GM18508 (cell line): ENCODE measurements at regions not wholly inside any gene's neighbourhood (a gene's known extent, or its start where the extent isn't known, plus 50 kb on each side); places are given as distances from the start of the nearest gene placed in this dataset.

Source experiments
- ATAC-seq: cut with Tn5 transposase; IDR thresholded peaks from one replicate; pipeline ENCODE4 v1.9.1; 2021; ENCODE audit warnings: moderate number of reproducible peaks; ENCODE audit not compliant: insufficient read depth, unreplicated experiment

GRCh38 chr7:88700725-88701124, 58.8 kb upstream of the ZNF804B start:
- ATAC-seq = peak; percentile 70

DNA sequence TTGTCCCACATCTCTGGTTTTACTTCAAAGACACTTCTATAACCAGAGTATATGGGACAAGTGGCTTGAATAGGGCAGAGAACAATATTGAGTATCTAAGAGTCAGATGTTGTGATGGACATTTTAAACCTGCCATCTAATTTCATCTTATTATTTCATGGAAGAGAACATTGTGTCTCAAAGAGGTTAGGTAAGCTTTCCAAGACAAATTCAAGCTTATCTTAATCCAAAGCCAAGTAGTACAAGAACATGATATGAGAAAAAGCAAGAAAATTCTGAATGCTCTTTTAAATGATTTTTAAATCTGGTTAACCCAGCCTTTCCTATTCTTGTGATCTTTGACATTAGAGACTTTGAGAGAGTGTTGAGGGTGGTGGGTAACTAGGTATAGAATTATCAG, 65.3 kb upstream of the ZNF804B start:
- ATAC-seq = no peak

DNA sequence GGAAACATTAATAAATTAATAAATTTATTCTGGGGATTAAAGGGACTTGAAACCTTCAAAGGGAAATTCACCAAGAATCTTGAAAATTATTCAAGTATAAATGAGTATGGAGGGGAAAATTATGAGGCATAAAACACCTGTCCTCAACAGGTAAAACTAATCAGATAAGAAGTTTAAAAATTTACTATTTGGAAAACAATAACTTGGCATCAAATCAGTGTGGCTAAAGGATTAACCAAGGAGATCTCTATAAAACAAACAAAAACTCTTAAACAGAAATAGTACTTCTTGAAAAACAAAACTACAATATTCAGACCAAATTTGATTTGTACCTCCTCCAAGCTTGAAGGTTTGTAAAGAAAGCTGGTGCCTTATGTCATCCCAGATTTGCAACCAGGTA, 66.4 kb upstream of the ZNF804B start:
- no peak for ATAC-seq

GRCh38 chr7:88692493-88692892, 67.0 kb upstream of the ZNF804B start:
- no peak for ATAC-seq

GRCh38 chr7:88689821-88690220, 69.7 kb upstream of the ZNF804B start:
- no peak for ATAC-seq

DNA sequence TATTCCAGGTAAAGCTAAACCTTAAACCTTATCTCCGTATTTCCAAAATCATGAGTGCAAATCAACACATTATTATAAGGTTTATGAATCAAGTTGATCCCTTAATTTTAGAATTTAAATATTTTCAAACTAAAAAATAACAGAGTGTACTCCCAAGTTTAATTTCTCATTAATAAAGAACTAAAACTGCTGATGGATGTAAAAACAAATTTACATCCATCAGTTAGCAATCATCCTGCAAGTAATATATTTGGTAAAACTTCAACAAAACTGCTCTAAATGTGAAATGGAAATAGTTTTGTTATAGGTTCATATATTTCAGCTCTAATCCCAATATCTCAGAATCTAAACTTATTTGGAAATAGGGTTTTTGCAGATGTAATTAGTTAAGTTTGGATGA, 71.3 kb upstream of the ZNF804B start:
- no peak for ATAC-seq

- ATAC-seq = no peak
These were observed 72.9 kb upstream of the ZNF804B start for GRCh38 chr7:88686468-88687229.

DNA sequence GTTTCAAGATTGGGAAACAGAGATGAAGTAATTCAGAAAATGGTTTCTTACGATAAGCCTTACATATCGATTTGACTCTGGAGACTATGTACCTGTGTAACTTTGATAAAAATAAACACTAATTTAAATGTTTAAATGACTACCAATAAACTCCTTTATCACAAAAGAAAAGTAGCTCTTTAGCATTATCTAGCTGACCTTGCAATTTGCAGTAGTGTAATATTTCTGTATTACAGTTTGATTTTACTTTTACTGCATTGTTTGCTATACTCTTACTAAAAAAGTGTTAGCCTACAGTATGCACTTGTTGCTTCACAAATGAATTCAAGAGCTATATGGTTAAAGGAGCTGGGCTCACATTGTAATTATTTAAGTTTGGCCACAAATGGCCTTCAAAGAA, 77.8 kb upstream of the ZNF804B start:
- no peak for ATAC-seq

DNA sequence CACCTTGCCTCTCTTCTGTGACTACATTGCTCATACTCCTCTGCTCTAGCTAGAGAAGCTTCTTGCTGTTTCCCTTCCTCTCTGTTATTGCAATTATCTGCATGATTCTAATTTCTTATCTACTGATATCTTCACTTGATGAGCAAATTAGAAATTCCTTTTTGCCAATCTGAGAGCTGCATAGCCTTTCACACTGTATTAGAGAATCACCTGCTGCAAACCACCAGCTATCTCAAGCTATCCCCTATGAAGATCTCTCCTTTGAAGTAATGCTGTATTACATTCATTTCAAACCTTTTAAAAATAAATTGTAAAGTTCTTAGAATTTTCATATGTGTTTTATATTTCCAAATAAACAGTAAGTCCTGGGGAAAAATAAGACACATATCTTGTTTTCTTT, 89.0 kb upstream of the ZNF804B start:
- no peak for ATAC-seq

GRCh38 chr7:88669913-88670312, 89.6 kb upstream of the ZNF804B start:
- peak; percentile 59 for ATAC-seq

DNA sequence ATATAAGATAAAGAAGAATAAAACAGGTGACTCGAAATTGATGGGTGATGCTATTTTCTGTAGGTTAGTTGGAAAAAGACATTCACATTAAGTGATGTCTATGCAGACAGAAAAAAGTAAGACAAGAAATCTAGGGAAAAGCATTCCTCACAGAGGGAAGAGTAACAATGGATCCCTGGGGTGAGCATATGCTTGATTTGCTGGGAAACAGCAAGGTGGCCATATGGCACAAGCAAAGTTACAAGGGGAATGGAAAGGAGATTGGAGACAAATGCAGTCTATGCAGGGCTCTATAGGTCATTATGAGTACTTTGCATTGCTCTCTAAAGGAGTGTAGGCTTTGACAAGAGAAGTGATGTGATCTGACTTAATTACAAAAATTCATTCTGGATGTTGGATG, 90.9 kb upstream of the ZNF804B start:
- ATAC-seq = no peak

DNA sequence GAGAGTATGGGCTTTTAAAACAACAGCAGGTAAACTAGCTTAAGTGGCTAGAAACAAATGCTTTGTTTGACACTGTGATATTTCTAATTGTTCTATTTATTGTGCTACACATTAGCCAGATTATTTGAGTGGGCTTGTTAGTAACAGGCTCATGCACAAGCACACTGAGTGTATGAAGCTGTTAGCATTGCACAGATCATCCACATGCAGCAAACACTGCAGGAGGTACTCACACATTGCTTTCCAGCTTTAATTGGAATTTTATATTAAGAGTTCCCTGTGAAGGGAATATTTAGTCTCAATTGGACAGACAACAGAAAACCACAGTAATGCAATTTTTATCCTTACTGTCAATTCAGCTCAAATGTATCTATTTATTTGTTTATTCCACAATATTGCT, 92.9 kb upstream of the ZNF804B start:
- no peak for ATAC-seq

GRCh38 chr7:88665892-88666514, 93.5 kb upstream of the ZNF804B start:
- no peak for ATAC-seq

GRCh38 chr7:88664630-88665233, 94.8 kb upstream of the ZNF804B start:
- ATAC-seq = no peak

DNA sequence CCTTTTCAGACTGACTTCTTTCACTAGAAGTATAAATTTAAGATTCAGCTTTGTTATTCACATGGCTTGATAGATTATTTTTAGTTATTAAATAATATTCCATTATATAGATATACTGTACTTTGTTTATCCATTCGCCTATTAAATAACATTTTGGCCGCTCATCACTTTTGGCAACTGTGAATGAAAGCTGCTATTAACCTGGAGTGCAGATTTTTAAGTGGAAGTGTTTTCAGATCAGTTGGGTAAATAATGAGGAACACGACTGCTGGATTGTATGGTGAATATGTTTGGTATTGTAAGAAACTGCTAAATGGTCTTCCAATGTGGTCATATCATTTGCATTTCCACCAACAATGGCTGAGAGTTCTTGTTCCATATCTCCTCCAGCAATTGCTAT, 97.6 kb upstream of the ZNF804B start:
- ATAC-seq = no peak

DNA sequence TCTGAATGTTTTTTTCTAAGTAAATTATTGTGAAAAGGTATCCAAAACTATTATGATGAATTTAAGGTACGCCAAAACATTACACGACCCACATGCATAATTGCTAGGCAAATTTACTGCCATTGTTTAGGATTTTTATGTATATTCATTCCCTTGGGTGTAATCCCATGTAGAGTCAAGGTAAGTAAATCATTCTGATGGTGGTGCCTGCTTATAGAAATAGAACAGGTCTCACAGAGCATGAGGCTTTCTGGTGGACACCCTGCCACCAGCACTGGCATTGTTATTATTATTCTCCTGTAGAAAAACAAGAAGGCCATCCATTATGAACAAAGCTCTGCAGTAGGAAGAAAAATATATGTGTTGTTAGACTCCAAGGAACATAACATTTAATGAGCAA, 111.7 kb upstream of the ZNF804B start:
- no peak for ATAC-seq

DNA sequence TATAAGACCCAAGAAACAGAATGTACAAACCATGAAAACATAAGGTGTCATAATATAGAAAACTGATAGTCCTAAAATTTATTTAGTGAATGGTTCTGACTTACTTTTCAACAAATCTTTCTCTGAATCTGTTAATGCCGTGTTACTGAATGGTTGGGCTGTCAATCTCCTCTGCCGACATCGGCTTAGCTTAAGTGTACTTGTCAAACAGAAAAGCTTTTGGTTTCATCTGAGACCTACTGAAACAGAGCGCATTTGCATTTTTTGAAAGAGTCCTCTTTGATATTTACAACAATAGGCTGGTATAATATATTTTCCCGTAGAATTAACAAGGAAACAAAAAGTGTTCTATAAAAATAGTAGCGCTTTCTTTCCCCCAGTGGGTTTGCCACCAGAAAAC, 120.9 kb upstream of the ZNF804B start:
- no peak for ATAC-seq

GRCh38 chr7:88637795-88638194, 121.7 kb upstream of the ZNF804B start:
- no peak for ATAC-seq

GRCh38 chr7:88635149-88635548, 124.4 kb upstream of the ZNF804B start:
- no peak for ATAC-seq

- ATAC-seq = no peak
These were observed 129.9 kb upstream of the ZNF804B start for GRCh38 chr7:88629559-88629958.

- ATAC-seq = peak; percentile 100
These were observed 131.0 kb upstream of the ZNF804B start for GRCh38 chr7:88628363-88629085.
